ENCODE measurements at regions not wholly inside any gene's neighbourhood (a gene's known extent, or its start where the extent isn't known, plus 50 kb on each side); places are given as distances from the start of the nearest gene placed in this dataset.
"Not testable (repeated sequence)": the region's sequence is repeated elsewhere in the genome, so short reads cannot be mapped to it uniquely, and the experiment has no call there.

- TF ChIP-seq REST (IDR thresholded peaks at IDR 0.05; ENCODE audit: low read depth) (no peak), TCF7L2 (IDR thresholded peaks at IDR 0.05; ENCODE audit: borderline replicate concordance, extremely low read depth, insufficient read depth, insufficient read length) (no peak), ATF3 (IDR thresholded peaks at IDR 0.05) (no peak), EZH2 (IDR thresholded peaks at IDR 0.05) (no peak), EZH2phosphoT487 (IDR thresholded peaks at IDR 0.05; ENCODE audit: borderline replicate concordance) (no peak)
Observed at GRCh38 chr2:121069434-121069969, 215.5 kb downstream of the TFCP2L1 start (continued).

- H2AFZ ChIP-seq (ENCODE audit: low read depth, low read length, poor library complexity, severe bottlenecking); BruUV-seq (replicated peaks); H3K9me2 ChIP-seq (ENCODE audit: insufficient read depth); ATAC-seq; H3K27me3 ChIP-seq (ENCODE audit: insufficient read depth, low read length); DNase-seq (ENCODE audit: low read depth, low spot score); H3K4me2 ChIP-seq (ENCODE audit: low read length); H3K36me3 ChIP-seq (ENCODE audit: control insufficient read depth in 1 of 2, insufficient read depth in 2 of 2, low read length in 2 of 2); H3K9ac ChIP-seq (ENCODE audit: low read length); H3K9me3 ChIP-seq (ENCODE audit: control insufficient read depth in 1 of 2, insufficient read depth in 1 of 2, low read depth in 1 of 2, low read length in 2 of 2); H3K79me2 ChIP-seq (ENCODE audit: insufficient read depth, low read length); H3K27ac ChIP-seq (ENCODE audit: low read depth, low read length); H4K20me1 ChIP-seq (ENCODE audit: insufficient read depth); H3K4me3 ChIP-seq (replicated peaks in 1 of 2; ENCODE audit: low read depth in 1 of 2, low read length in 2 of 2): not testable (repeated sequence)
- POLR2A ChIA-PET: interaction anchor here (0.8 kb wide), 1 partner anchor 9 kb away, joined by 3 read pairs; no protein-coding TSS in a partner anchor
- RAD21 ChIA-PET (ENCODE audit: low non-redundant PET in 1 of 2, low total read pairs in 2 of 2, uncharacterized antibody in 2 of 2, unreplicated experiment in 2 of 2): interaction anchor here (1.1 to 2.4 kb wide), 3 partner anchors 374 to 466 kb away, joined by 3 to 11 read pairs (median 11); no protein-coding TSS in a partner anchor
- peaks cover 5 to 20% of the 10 kb centered on the region in 2 experiments; a peak in 3 of 4 replicates for H3K4me1 ChIP-seq (ENCODE audit: control insufficient read depth in 1 of 2, insufficient read depth in 2 of 2, low read length in 2 of 2)
- CTCF ChIA-PET: interaction anchor here (0.9 to 4.2 kb wide), 7 partner anchors 11 to 727 kb away, joined by 3 to 65 read pairs (median 5); no protein-coding TSS in a partner anchor
- intact Hi-C loops (cut with micrococcal nuclease): loop anchor here (2.0 kb wide), 2 partner anchors 123 to 333 kb away; no protein-coding TSS in a partner anchor
Observed at GRCh38 chr2:121070061-121070460, 214.9 kb downstream of the TFCP2L1 start.
